SK-N-SH treated with all-trans-retinoic acid at 6 μM for 48 hours (cell line): ENCODE measurements at regions not wholly inside any gene's neighbourhood (a gene's known extent, or its start where the extent isn't known, plus 50 kb on each side); places are given as distances from the start of the nearest gene placed in this dataset.

Source experiments
- ATAC-seq: fragments of 200-7000 bp; cut with Tn5 transposase; 3 replicates; pipeline ENCODE4 v1.9.1; 2020; ENCODE audit warnings: mild to moderate bottlenecking, moderate library complexity
- ARNTL ChIP-seq: fragments of 450-650 bp; formaldehyde crosslinking; IDR thresholded peaks from 2 replicates; pipeline ENCODE4 v1.5.0; 2020; ENCODE audit warnings: low read depth, mild to moderate bottlenecking, moderate library complexity, borderline replicate concordance
- BACH2 ChIP-seq: fragments of 250-450 bp; sonication (Bioruptor Pico); IDR thresholded peaks from 2 replicates; pipeline ENCODE4 v1.9.0; 2021; ENCODE audit warnings: mild to moderate bottlenecking, borderline replicate concordance
- CSDC2 ChIP-seq: fragments of 250-450 bp; sonication (Bioruptor Pico); IDR thresholded peaks from 2 replicates; pipeline ENCODE4 v1.5.0; 2020; ENCODE audit warnings: mild to moderate bottlenecking, moderate library complexity
- ESRRG ChIP-seq: fragments of 250-450 bp; sonication (Bioruptor Pico); IDR thresholded peaks from 2 replicates; pipeline ENCODE4 v1.6.1; 2021; ENCODE audit warnings: mild to moderate bottlenecking
- GLIS3 ChIP-seq: fragments of 250-450 bp; sonication (Bioruptor Pico); IDR thresholded peaks from 2 replicates; pipeline ENCODE4 v1.5.0; 2020; ENCODE audit warnings: mild to moderate bottlenecking, moderate library complexity
- ISL1 ChIP-seq: fragments of 250-450 bp; sonication (Bioruptor Pico); IDR thresholded peaks from 2 replicates; pipeline ENCODE4 v2.1.2; 2022; ENCODE audit warnings: mild to moderate bottlenecking, moderate library complexity
- OSR1 ChIP-seq: fragments of 250-450 bp; sonication (Bioruptor Pico); IDR thresholded peaks from 2 replicates; pipeline ENCODE4 v1.8.0; 2022; ENCODE audit warnings: moderate library complexity, mild to moderate bottlenecking, inconsistent platforms
- PPARA ChIP-seq: fragments of 250-450 bp; sonication (Bioruptor Pico); IDR thresholded peaks from 2 replicates; pipeline ENCODE4 v1.5.0; 2020; ENCODE audit warnings: mild to moderate bottlenecking, borderline replicate concordance
- RARB ChIP-seq: fragments of 250-450 bp; sonication (Bioruptor Pico); IDR thresholded peaks from 2 replicates; pipeline ENCODE4 v1.8.0; 2021; ENCODE audit warnings: mild to moderate bottlenecking, moderate library complexity
- SNAI2 ChIP-seq: fragments of 250-450 bp; sonication (Bioruptor Pico); IDR thresholded peaks from 2 replicates; pipeline ENCODE4 v1.5.0; 2020; ENCODE audit warnings: mild to moderate bottlenecking, moderate library complexity
- TCF4 ChIP-seq: fragments of 250-450 bp; sonication (Bioruptor Pico); IDR thresholded peaks from 2 replicates; pipeline ENCODE4 v1.8.0; 2021; ENCODE audit warnings: mild to moderate bottlenecking, moderate library complexity, borderline replicate concordance
- TOX ChIP-seq: fragments of 250-450 bp; sonication (Bioruptor Pico); IDR thresholded peaks from 2 replicates; pipeline ENCODE4 v1.8.0; 2021; ENCODE audit warnings: mild to moderate bottlenecking, moderate library complexity, borderline replicate concordance
- ZC3H10 ChIP-seq: fragments of 250-450 bp; sonication (Bioruptor Pico); IDR thresholded peaks from 2 replicates; pipeline ENCODE4 v1.5.1; 2021; ENCODE audit warnings: mild to moderate bottlenecking, moderate library complexity
- ZFP3 ChIP-seq: fragments of 250-450 bp; sonication (Bioruptor Pico); IDR thresholded peaks from 2 replicates; pipeline ENCODE4 v1.5.0; 2020; ENCODE audit warnings: mild to moderate bottlenecking, moderate library complexity
- ZFP30 ChIP-seq: fragments of 450-650 bp; formaldehyde crosslinking; IDR thresholded peaks from 2 replicates; pipeline ENCODE4 v1.5.0; 2022; ENCODE audit warnings: mild to moderate bottlenecking, moderate library complexity
- ZNF565 ChIP-seq: fragments of 450-650 bp; formaldehyde crosslinking; conservative IDR thresholded peaks from 2 replicates; pipeline ENCODE4 v1.5.0; 2020; ENCODE audit warnings: low read depth, mild to moderate bottlenecking, moderate library complexity
- TF ChIP-seq, protein P1 (sequence below): fragments of 250-450 bp; sonication (Bioruptor Pico); IDR thresholded peaks from 2 replicates; pipeline ENCODE4 v1.5.1; 2021; ENCODE audit warnings: mild to moderate bottlenecking, moderate library complexity
- TF ChIP-seq, protein P2 (sequence below): fragments of 250-450 bp; sonication (Bioruptor Pico); IDR thresholded peaks from 2 replicates; pipeline ENCODE4 v1.8.0; 2020; ENCODE audit warnings: mild to moderate bottlenecking, moderate library complexity, borderline replicate concordance
- TF ChIP-seq, protein P3 (sequence below): fragments of 250-450 bp; sonication (Bioruptor Pico); IDR thresholded peaks from 2 replicates; pipeline ENCODE4 v1.5.1; 2020; ENCODE audit warnings: low read depth, mild to moderate bottlenecking, moderate library complexity
- TF ChIP-seq, protein P4 (sequence below): fragments of 250-450 bp; sonication (Bioruptor Pico); IDR thresholded peaks from 2 replicates; pipeline ENCODE4 v1.8.0; 2021; ENCODE audit warnings: low read depth, mild to moderate bottlenecking, moderate library complexity, borderline replicate concordance
- TF ChIP-seq, protein P5 (sequence below): fragments of 250-450 bp; sonication (Bioruptor Pico); IDR thresholded peaks from 2 replicates; pipeline ENCODE4 v1.5.0; 2020; ENCODE audit warnings: mild to moderate bottlenecking, moderate library complexity

DNA sequence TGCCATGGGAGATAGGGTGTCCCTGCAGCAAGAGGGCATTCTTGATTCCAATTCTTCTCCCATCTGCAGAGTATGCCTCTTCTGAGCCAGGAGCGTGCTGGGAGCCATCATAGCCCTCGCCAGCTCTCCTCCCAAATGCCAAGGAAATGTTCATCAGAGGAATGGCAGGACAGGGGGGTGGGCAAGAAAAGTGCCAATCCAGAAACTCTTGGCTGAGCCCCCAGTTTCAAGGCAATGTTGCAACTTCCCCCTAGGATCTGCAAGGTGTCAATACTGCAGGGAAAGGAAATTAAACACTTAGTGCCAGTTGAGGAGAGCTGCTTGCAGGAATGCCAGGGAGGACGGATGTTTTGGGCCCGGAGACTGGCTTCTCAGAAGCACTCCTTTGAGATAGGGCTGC, 94.8 kb upstream of the PRDM11 start:
- no peak for ATAC-seq
- no peak for TF ChIP-seq GLIS3 (CRISPR knock-in tag)
- TF ChIP-seq SNAI2 (CRISPR knock-in tag), result no peak
- TF ChIP-seq CSDC2, result no peak
- TF ChIP-seq OSR1 (CRISPR knock-in tag), result no peak
- TF ChIP-seq, protein P1, sequence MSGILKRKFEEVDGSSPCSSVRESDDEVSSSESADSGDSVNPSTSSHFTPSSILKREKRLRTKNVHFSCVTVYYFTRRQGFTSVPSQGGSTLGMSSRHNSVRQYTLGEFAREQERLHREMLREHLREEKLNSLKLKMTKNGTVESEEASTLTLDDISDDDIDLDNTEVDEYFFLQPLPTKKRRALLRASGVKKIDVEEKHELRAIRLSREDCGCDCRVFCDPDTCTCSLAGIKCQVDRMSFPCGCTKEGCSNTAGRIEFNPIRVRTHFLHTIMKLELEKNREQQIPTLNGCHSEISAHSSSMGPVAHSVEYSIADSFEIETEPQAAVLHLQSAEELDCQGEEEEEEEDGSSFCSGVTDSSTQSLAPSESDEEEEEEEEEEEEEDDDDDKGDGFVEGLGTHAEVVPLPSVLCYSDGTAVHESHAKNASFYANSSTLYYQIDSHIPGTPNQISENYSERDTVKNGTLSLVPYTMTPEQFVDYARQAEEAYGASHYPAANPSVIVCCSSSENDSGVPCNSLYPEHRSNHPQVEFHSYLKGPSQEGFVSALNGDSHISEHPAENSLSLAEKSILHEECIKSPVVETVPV (CRISPR knock-in tag), result no peak
- TF ChIP-seq TOX (CRISPR knock-in tag), result no peak
- TF ChIP-seq ESRRG (CRISPR knock-in tag), result no peak
- TF ChIP-seq TCF4 (CRISPR knock-in tag), result no peak
- TF ChIP-seq ZNF565, result no peak
- no peak for TF ChIP-seq ISL1 (CRISPR knock-in tag)
- TF ChIP-seq RARB (CRISPR knock-in tag), result no peak
- TF ChIP-seq, protein P2, sequence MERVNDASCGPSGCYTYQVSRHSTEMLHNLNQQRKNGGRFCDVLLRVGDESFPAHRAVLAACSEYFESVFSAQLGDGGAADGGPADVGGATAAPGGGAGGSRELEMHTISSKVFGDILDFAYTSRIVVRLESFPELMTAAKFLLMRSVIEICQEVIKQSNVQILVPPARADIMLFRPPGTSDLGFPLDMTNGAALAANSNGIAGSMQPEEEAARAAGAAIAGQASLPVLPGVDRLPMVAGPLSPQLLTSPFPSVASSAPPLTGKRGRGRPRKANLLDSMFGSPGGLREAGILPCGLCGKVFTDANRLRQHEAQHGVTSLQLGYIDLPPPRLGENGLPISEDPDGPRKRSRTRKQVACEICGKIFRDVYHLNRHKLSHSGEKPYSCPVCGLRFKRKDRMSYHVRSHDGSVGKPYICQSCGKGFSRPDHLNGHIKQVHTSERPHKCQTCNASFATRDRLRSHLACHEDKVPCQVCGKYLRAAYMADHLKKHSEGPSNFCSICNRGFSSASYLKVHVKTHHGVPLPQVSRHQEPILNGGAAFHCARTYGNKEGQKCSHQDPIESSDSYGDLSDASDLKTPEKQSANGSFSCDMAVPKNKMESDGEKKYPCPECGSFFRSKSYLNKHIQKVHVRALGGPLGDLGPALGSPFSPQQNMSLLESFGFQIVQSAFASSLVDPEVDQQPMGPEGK (CRISPR knock-in tag), result no peak
- no peak for TF ChIP-seq ZFP30 (CRISPR knock-in tag)
- TF ChIP-seq ZC3H10 (CRISPR knock-in tag), result no peak
- TF ChIP-seq, protein P3, sequence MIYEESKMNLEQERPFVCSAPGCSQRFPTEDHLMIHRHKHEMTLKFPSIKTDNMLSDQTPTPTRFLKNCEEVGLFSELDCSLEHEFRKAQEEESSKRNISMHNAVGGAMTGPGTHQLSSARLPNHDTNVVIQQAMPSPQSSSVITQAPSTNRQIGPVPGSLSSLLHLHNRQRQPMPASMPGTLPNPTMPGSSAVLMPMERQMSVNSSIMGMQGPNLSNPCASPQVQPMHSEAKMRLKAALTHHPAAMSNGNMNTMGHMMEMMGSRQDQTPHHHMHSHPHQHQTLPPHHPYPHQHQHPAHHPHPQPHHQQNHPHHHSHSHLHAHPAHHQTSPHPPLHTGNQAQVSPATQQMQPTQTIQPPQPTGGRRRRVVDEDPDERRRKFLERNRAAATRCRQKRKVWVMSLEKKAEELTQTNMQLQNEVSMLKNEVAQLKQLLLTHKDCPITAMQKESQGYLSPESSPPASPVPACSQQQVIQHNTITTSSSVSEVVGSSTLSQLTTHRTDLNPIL (CRISPR knock-in tag), result no peak

DNA sequence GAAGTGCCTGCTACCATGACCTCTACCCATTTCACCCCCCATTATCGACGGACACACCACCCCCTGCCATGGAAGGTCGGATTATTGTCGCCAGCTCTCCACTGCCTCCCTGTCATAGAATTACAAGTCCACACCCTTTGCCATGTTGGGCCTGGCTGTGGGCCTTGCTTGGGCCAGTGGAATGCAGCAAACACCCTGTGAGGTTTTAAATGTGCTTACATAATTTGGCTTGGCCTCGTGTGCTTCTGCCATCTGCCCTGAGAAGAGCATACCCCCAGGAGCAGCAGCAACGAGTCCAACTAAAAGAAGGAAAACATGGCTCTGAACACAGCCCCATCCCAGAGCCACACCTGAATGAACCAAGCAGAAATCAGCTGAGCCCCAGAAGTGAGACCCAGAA, 94.1 kb upstream of the PRDM11 start:
- no peak for ATAC-seq
- TF ChIP-seq ISL1 (CRISPR knock-in tag) (no peak), GLIS3 (CRISPR knock-in tag) (no peak), RARB (CRISPR knock-in tag) (no peak), OSR1 (CRISPR knock-in tag) (no peak), ZFP30 (CRISPR knock-in tag) (no peak), ZFP3 (CRISPR knock-in tag) (no peak)
- TF ChIP-seq, protein P4, sequence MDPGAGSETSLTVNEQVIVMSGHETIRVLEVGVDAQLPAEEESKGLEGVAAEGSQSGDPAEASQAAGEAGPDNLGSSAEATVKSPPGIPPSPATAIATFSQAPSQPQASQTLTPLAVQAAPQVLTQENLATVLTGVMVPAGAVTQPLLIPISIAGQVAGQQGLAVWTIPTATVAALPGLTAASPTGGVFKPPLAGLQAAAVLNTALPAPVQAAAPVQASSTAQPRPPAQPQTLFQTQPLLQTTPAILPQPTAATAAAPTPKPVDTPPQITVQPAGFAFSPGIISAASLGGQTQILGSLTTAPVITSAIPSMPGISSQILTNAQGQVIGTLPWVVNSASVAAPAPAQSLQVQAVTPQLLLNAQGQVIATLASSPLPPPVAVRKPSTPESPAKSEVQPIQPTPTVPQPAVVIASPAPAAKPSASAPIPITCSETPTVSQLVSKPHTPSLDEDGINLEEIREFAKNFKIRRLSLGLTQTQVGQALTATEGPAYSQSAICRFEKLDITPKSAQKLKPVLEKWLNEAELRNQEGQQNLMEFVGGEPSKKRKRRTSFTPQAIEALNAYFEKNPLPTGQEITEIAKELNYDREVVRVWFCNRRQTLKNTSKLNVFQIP (CRISPR knock-in tag), result no peak
- TF ChIP-seq, protein P2 (CRISPR knock-in tag), result no peak

DNA sequence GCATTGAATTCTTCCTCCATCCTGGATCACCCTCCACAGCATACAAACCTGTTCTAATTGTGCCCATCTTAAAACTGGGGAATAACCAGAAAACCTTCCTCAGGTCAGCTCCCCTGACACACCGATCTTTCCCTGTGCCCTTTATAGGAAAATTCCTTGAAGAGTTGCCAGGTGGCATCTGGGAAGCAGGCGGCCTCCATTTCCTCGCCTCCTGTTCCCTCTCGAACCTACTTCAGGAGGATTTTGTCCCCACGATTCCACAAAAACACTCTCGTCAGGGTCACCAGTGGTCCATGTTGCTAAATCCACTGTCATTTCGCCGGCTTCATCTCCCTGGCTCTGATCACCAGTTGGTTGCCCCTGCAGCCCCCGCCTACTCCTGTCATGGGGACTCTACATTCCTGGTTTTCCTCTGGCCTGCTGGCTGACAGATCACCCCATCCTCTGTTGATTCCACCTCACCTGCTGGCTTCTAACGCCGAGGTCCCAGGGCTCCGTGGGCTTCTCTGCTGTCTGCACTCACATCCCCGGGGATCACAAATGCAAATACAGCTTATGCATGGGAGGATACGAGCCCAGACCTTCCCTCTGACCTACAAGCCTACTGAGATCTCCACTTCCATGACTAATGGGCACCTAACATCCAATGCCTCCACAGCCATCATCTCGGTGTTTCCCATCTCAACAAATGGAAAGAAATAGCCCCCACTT, 92.5 kb upstream of the PRDM11 start:
- no peak for ATAC-seq
- TF ChIP-seq BACH2 (CRISPR knock-in tag), result no peak
- TF ChIP-seq ZC3H10 (CRISPR knock-in tag), result no peak
- no peak for TF ChIP-seq ARNTL

DNA sequence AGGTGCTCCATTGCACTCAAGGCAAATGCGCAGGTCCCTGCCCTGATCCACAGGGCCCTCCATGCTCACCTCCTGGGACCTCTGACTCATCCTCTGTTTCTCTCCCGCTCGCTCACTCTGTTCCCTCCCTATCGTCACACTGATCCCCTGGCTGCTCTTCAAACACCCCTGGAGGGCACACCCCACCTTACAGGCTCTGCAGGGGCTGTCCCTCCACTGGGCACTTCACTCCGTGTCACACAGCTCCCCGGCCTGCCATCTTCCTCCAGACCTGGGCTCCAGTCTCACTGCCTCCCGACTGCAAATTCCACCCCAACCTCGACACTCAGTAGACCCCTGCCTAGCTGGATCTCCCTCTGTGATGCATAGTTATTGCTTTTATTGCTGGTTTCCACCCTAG, 91.5 kb upstream of the PRDM11 start:
- no peak for TF ChIP-seq GLIS3 (CRISPR knock-in tag)
- no peak for TF ChIP-seq PPARA (CRISPR knock-in tag)
- TF ChIP-seq, protein P5, sequence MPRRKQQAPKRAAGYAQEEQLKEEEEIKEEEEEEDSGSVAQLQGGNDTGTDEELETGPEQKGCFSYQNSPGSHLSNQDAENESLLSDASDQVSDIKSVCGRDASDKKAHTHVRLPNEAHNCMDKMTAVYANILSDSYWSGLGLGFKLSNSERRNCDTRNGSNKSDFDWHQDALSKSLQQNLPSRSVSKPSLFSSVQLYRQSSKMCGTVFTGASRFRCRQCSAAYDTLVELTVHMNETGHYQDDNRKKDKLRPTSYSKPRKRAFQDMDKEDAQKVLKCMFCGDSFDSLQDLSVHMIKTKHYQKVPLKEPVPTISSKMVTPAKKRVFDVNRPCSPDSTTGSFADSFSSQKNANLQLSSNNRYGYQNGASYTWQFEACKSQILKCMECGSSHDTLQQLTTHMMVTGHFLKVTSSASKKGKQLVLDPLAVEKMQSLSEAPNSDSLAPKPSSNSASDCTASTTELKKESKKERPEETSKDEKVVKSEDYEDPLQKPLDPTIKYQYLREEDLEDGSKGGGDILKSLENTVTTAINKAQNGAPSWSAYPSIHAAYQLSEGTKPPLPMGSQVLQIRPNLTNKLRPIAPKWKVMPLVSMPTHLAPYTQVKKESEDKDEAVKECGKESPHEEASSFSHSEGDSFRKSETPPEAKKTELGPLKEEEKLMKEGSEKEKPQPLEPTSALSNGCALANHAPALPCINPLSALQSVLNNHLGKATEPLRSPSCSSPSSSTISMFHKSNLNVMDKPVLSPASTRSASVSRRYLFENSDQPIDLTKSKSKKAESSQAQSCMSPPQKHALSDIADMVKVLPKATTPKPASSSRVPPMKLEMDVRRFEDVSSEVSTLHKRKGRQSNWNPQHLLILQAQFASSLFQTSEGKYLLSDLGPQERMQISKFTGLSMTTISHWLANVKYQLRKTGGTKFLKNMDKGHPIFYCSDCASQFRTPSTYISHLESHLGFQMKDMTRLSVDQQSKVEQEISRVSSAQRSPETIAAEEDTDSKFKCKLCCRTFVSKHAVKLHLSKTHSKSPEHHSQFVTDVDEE, result no peak
- TF ChIP-seq ZC3H10 (CRISPR knock-in tag), result no peak
- TF ChIP-seq, all 23 proteins: peak for 0
- ATAC-seq, result no peak
